A549 (cell line): ENCODE measurements at regions not wholly inside any gene's neighbourhood (a gene's known extent, or its start where the extent isn't known, plus 50 kb on each side); places are given as distances from the start of the nearest gene placed in this dataset.

Experiments
- BHLHE40 ChIP-seq: IDR thresholded peaks from 2 replicates; pipeline ENCODE4 v1.6.1; 2012; ENCODE audit warnings: low read depth, low read length, inconsistent platforms
- CEBPB ChIP-seq, 2 experiments: fragments of >200 bp in 1 of 2; sonication (Bioruptor Twin) in 1 of 2; formaldehyde crosslinking in 1 of 2; IDR thresholded peaks; 2 replicates each; pipeline ENCODE4 v1.6.1; 2012 to 2016
- KDM5A ChIP-seq: fragments of 200-600 bp; sonication (generic); IDR thresholded peaks from 2 replicates; pipeline ENCODE4 v1.6.1; 2016; ENCODE audit warnings: antibody characterized with exemption, mild to moderate bottlenecking
- POLR2A ChIP-seq: IDR thresholded peaks from 2 replicates; pipeline ENCODE4 v1.6.1; 2012; ENCODE audit warnings: mild to moderate bottlenecking, low read length
- RAD21 ChIP-seq, 2 experiments: fragments of >200 bp in 1 of 2; sonication (Bioruptor Twin) in 1 of 2; formaldehyde crosslinking in 1 of 2; IDR thresholded peaks in 1 of 2; conservative IDR thresholded peaks in 1 of 2; 2 replicates in 1 of 2; 3 replicates in 1 of 2; pipeline ENCODE4 v1.6.1; 2012 to 2018; ENCODE audit warnings: inconsistent platforms in 1 of 2
- RCOR1 ChIP-seq: fragments of 150-350 bp; IDR thresholded peaks from 2 replicates; pipeline ENCODE4 v1.6.1; 2014; ENCODE audit warnings: antibody characterized with exemption, low read length, low read depth
- RNF2 ChIP-seq: fragments of 200-600 bp; sonication (generic); IDR thresholded peaks from 2 replicates; pipeline ENCODE4 v1.6.1; 2016; ENCODE audit warnings: low read depth, mild to moderate bottlenecking, antibody characterized with exemption, moderate library complexity, borderline replicate concordance
- SMC3 ChIP-seq: fragments of >200 bp; sonication (Bioruptor Twin); formaldehyde crosslinking; IDR thresholded peaks from 3 replicates; pipeline ENCODE4 v1.6.1; 2018; ENCODE audit warnings: inconsistent platforms
- SREBF2 ChIP-seq: fragments of 450-650 bp; IDR thresholded peaks from 2 replicates; pipeline ENCODE4 v1.6.1; 2014; ENCODE audit warnings: mild to moderate bottlenecking, moderate library complexity
- TP53 ChIP-seq: fragments of 250-450 bp; sonication (Bioruptor Pico); IDR thresholded peaks from 2 replicates; pipeline ENCODE4 v1.5.0; 2021; ENCODE audit warnings: mild to moderate bottlenecking, moderate library complexity
- TF ChIP-seq, protein P1 (sequence below): fragments of >200 bp; sonication (Bioruptor Twin); formaldehyde crosslinking; IDR thresholded peaks from 3 replicates; pipeline ENCODE4 v1.5.1; 2016
- TF ChIP-seq, protein P2 (sequence below): fragments of 200-600 bp; sonication (generic); IDR thresholded peaks from 2 replicates; pipeline ENCODE4 v1.6.1; 2016; ENCODE audit warnings: antibody characterized with exemption, mild to moderate bottlenecking, moderate library complexity
- TF ChIP-seq, protein P3 (sequence below): IDR thresholded peaks from 2 replicates; pipeline ENCODE4 v1.6.1; 2012

DNA sequence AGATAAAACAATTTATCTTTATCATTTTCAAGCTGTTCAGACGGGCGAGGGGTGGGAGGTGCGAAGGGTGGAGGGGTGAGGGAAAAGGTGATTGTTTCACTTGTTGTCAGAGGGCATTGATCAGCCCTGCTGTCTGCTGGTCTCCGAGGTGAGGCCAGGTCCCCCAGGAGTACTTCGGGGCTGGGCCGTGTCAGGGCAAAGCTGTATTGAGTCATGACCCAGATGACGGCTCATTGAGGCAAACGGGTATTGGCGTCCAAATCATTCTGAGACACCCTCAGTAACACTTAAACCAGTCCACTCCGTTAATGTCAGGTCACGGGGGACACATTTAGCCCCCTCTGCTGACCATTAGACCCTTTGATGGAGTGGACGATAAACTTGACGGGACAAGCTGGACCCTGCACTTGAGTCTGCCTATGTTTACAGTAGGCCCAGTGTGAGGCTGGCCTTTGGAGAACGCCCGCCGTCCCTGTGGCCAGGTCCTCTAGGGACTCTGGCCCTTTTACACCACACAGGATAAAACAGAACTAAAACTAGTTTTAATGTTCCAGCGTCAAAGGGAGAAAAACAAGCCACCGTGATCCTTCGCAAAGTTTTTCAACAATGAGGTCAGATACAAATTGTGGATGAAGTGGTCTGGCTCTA, 502.2 kb upstream of the ZFHX3 start:
- no peak for TF ChIP-seq RCOR1
- TF ChIP-seq, protein P1, sequence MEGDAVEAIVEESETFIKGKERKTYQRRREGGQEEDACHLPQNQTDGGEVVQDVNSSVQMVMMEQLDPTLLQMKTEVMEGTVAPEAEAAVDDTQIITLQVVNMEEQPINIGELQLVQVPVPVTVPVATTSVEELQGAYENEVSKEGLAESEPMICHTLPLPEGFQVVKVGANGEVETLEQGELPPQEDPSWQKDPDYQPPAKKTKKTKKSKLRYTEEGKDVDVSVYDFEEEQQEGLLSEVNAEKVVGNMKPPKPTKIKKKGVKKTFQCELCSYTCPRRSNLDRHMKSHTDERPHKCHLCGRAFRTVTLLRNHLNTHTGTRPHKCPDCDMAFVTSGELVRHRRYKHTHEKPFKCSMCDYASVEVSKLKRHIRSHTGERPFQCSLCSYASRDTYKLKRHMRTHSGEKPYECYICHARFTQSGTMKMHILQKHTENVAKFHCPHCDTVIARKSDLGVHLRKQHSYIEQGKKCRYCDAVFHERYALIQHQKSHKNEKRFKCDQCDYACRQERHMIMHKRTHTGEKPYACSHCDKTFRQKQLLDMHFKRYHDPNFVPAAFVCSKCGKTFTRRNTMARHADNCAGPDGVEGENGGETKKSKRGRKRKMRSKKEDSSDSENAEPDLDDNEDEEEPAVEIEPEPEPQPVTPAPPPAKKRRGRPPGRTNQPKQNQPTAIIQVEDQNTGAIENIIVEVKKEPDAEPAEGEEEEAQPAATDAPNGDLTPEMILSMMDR = no peak
- TF ChIP-seq SREBF2 = no peak
- TF ChIP-seq BHLHE40 = no peak
- no peak for TF ChIP-seq RAD21 (conservative IDR thresholded peaks at IDR 0.05 in 1 of 2, IDR thresholded peaks at IDR 0.05 in 1 of 2)
- no peak for TF ChIP-seq POLR2A
- TF ChIP-seq TP53 (CRISPR knock-in tag) = no peak
- TF ChIP-seq, protein P2, sequence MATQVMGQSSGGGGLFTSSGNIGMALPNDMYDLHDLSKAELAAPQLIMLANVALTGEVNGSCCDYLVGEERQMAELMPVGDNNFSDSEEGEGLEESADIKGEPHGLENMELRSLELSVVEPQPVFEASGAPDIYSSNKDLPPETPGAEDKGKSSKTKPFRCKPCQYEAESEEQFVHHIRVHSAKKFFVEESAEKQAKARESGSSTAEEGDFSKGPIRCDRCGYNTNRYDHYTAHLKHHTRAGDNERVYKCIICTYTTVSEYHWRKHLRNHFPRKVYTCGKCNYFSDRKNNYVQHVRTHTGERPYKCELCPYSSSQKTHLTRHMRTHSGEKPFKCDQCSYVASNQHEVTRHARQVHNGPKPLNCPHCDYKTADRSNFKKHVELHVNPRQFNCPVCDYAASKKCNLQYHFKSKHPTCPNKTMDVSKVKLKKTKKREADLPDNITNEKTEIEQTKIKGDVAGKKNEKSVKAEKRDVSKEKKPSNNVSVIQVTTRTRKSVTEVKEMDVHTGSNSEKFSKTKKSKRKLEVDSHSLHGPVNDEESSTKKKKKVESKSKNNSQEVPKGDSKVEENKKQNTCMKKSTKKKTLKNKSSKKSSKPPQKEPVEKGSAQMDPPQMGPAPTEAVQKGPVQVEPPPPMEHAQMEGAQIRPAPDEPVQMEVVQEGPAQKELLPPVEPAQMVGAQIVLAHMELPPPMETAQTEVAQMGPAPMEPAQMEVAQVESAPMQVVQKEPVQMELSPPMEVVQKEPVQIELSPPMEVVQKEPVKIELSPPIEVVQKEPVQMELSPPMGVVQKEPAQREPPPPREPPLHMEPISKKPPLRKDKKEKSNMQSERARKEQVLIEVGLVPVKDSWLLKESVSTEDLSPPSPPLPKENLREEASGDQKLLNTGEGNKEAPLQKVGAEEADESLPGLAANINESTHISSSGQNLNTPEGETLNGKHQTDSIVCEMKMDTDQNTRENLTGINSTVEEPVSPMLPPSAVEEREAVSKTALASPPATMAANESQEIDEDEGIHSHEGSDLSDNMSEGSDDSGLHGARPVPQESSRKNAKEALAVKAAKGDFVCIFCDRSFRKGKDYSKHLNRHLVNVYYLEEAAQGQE = no peak
- TF ChIP-seq SMC3 = no peak
- TF ChIP-seq, protein P3, sequence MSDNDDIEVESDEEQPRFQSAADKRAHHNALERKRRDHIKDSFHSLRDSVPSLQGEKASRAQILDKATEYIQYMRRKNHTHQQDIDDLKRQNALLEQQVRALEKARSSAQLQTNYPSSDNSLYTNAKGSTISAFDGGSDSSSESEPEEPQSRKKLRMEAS = no peak
- TF ChIP-seq KDM5A = no peak
- TF ChIP-seq CEBPB (IDR thresholded peaks at IDR 0.05) = no peak
- TF ChIP-seq RNF2 = no peak
